NCI-H510A (cell line): ENCODE measurements at regions not wholly inside any gene's neighbourhood (a gene's known extent, or its start where the extent isn't known, plus 50 kb on each side); places are given as distances from the start of the nearest gene placed in this dataset.
"Not testable (repeated sequence)": the region's sequence is repeated elsewhere in the genome, so short reads cannot be mapped to it uniquely, and the experiment has no call there.

Source experiments
- DNase-seq: peaks from one replicate; lab custom pipeline; 2025; lab: John Stamatoyannopoulos, UW

GRCh38 chr5:39753747-39754146, 329.0 kb upstream of the DAB2 start:
- DNase-seq = not testable (repeated sequence)

- DNase-seq = no peak
These were observed 325.9 kb upstream of the DAB2 start for GRCh38 chr5:39750661-39751060.

GRCh38 chr5:39742916-39743315, 318.1 kb upstream of the DAB2 start:
- DNase-seq = no peak

- no peak for DNase-seq
These were observed 315.6 kb upstream of the DAB2 start for GRCh38 chr5:39740404-39740803.

GRCh38 chr5:39732166-39732565, 307.4 kb upstream of the DAB2 start:
- no peak for DNase-seq

GRCh38 chr5:39730699-39731098, 305.9 kb upstream of the DAB2 start:
- no peak for DNase-seq

- DNase-seq = no peak
These were observed 305.2 kb upstream of the DAB2 start for GRCh38 chr5:39730006-39730405.

- DNase-seq = no peak
These were observed 301.7 kb upstream of the DAB2 start for GRCh38 chr5:39726467-39726866.

- no peak for DNase-seq
These were observed 296.6 kb upstream of the DAB2 start for GRCh38 chr5:39721394-39721793.

- DNase-seq = no peak
These were observed 295.4 kb upstream of the DAB2 start for GRCh38 chr5:39720136-39720535.

GRCh38 chr5:39717176-39717897, 292.6 kb upstream of the DAB2 start:
- DNase-seq = no peak

- no peak for DNase-seq
These were observed 291.8 kb upstream of the DAB2 start for GRCh38 chr5:39716532-39717028.

GRCh38 chr5:39714036-39714698, 289.4 kb upstream of the DAB2 start:
- no peak for DNase-seq

- DNase-seq = no peak
These were observed 288.6 kb upstream of the DAB2 start for GRCh38 chr5:39713250-39713916.

GRCh38 chr5:39712316-39713249, 287.8 kb upstream of the DAB2 start:
- no peak for DNase-seq

- DNase-seq = no peak
These were observed 287.0 kb upstream of the DAB2 start for GRCh38 chr5:39711821-39712220.

- no peak for DNase-seq
These were observed 284.3 kb upstream of the DAB2 start for GRCh38 chr5:39709032-39709431.

- DNase-seq = no peak
These were observed 278.1 kb upstream of the DAB2 start for GRCh38 chr5:39702928-39703327.

- DNase-seq = no peak
These were observed 275.7 kb upstream of the DAB2 start for GRCh38 chr5:39700523-39700922.

GRCh38 chr5:39698838-39699560, 274.2 kb upstream of the DAB2 start:
- DNase-seq = no peak

- DNase-seq = no peak
These were observed 273.1 kb upstream of the DAB2 start for GRCh38 chr5:39697881-39698280.
